ENCODE measurements at regions not wholly inside any gene's neighbourhood (a gene's known extent, or its start where the extent isn't known, plus 50 kb on each side); places are given as distances from the start of the nearest gene placed in this dataset.
"Not testable (repeated sequence)": the region's sequence is repeated elsewhere in the genome, so short reads cannot be mapped to it uniquely, and the experiment has no call there.

GRCh38 chr14:71387753-71388152, 480.5 kb downstream of the PCNX1 start:
- no peak for DNase-seq (ENCODE audit: low read depth in 1 of 2, low spot score in 1 of 2)

GRCh38 chr14:71388336-71388735, 481.1 kb downstream of the PCNX1 start:
- no peak for DNase-seq (ENCODE audit: low read depth in 1 of 2, low spot score in 1 of 2)

- DNase-seq (ENCODE audit: low read depth in 1 of 2, low spot score in 1 of 2), result no peak
These were observed 481.6 kb downstream of the PCNX1 start for GRCh38 chr14:71388862-71389261.

- no peak for DNase-seq (ENCODE audit: low read depth in 1 of 2, low spot score in 1 of 2)
These were observed 487.1 kb downstream of the PCNX1 start for GRCh38 chr14:71394386-71394785.

GRCh38 chr14:71395151-71395604, 487.9 kb downstream of the PCNX1 start:
- DNase-seq (ENCODE audit: low read depth in 1 of 2, low spot score in 1 of 2), result no peak

GRCh38 chr14:71395636-71396035, 488.4 kb downstream of the PCNX1 start:
- DNase-seq (ENCODE audit: low read depth in 1 of 2, low spot score in 1 of 2), result no peak

GRCh38 chr14:71396050-71396677, 488.9 kb downstream of the PCNX1 start:
- DNase-seq (ENCODE audit: low read depth in 1 of 2, low spot score in 1 of 2), result no peak

- DNase-seq (ENCODE audit: low read depth in 1 of 2, low spot score in 1 of 2), result no peak
These were observed 490.1 kb downstream of the PCNX1 start for GRCh38 chr14:71397371-71397770.

GRCh38 chr14:71398450-71398849, 491.2 kb downstream of the PCNX1 start:
- DNase-seq (ENCODE audit: low read depth in 1 of 2, low spot score in 1 of 2), result no peak

- no peak for DNase-seq (ENCODE audit: low read depth in 1 of 2, low spot score in 1 of 2)
These were observed 491.8 kb downstream of the PCNX1 start for GRCh38 chr14:71399057-71399487.

GRCh38 chr14:71400871-71401321, 493.6 kb downstream of the PCNX1 start:
- no peak for DNase-seq (ENCODE audit: low read depth in 1 of 2, low spot score in 1 of 2)

- not testable (repeated sequence) for DNase-seq (ENCODE audit: low read depth in 1 of 2, low spot score in 1 of 2)
These were observed 495.2 kb downstream of the PCNX1 start for GRCh38 chr14:71402415-71402814.

- DNase-seq (ENCODE audit: low read depth in 1 of 2, low spot score in 1 of 2), result no peak
These were observed 496.4 kb downstream of the PCNX1 start for GRCh38 chr14:71403656-71404055.

GRCh38 chr14:71405676-71406075, 498.4 kb downstream of the PCNX1 start:
- DNase-seq (ENCODE audit: low read depth in 1 of 2, low spot score in 1 of 2), result no peak

- DNase-seq (ENCODE audit: low read depth in 1 of 2, low spot score in 1 of 2), result no peak
These were observed 501.2 kb downstream of the PCNX1 start for GRCh38 chr14:71408362-71409030.

- DNase-seq (ENCODE audit: low read depth in 1 of 2, low spot score in 1 of 2), result no peak
These were observed 503.5 kb downstream of the PCNX1 start for GRCh38 chr14:71410578-71411284.

GRCh38 chr14:71411285-71411595, 504.0 kb downstream of the PCNX1 start:
- DNase-seq (ENCODE audit: low read depth in 1 of 2, low spot score in 1 of 2), result no peak

- no peak for DNase-seq (ENCODE audit: low read depth in 1 of 2, low spot score in 1 of 2)
These were observed 504.5 kb downstream of the PCNX1 start for GRCh38 chr14:71411738-71412137.

GRCh38 chr14:71414631-71415403, 507.6 kb downstream of the PCNX1 start:
- no peak for DNase-seq (ENCODE audit: low read depth in 1 of 2, low spot score in 1 of 2)

GRCh38 chr14:71415404-71415690, 508.1 kb downstream of the PCNX1 start:
- no peak for DNase-seq (ENCODE audit: low read depth in 1 of 2, low spot score in 1 of 2)

GRCh38 chr14:71416392-71416791, 509.1 kb downstream of the PCNX1 start:
- no peak for DNase-seq (ENCODE audit: low read depth in 1 of 2, low spot score in 1 of 2)

All from activated T-helper 1 cell treated with anti-CD3 and anti-CD28 coated beads, Interleukin-2, amount 50 U/mL, for 16 hours (primary cell).